KBM-7 (cell line): ENCODE measurements at regions not wholly inside any gene's neighbourhood (a gene's known extent, or its start where the extent isn't known, plus 50 kb on each side); places are given as distances from the start of the nearest gene placed in this dataset.

Experiments
- DNase-seq: peaks from one replicate; pipeline ENCODE4 v3.0.0-alpha.2; 2015
- in situ Hi-C: fragments of 300-500 bp; cut with MboI; formaldehyde crosslinking; loops from 2 replicates; pipeline ENCODE4 v1.14.3; 2020; ENCODE audit warnings: low sequenced_read_pairs, low pct_unique_long_range_greater_than_20kb, mixed read lengths

- in situ Hi-C loops, result no loop called here
- DNase-seq, result no peak
Observed at GRCh38 chr2:8160959-8161358, 520.9 kb upstream of the ID2 start.

GRCh38 chr2:8162552-8162951, 519.3 kb upstream of the ID2 start:
- DNase-seq, result no peak
- in situ Hi-C loops, result no loop called here

- no peak for DNase-seq
- in situ Hi-C loops, result no loop called here
Observed at GRCh38 chr2:8165550-8165949, 516.3 kb upstream of the ID2 start.

- in situ Hi-C loops, result no loop called here
- DNase-seq, result no peak
Observed at GRCh38 chr2:8168022-8168717, 513.7 kb upstream of the ID2 start.

GRCh38 chr2:8168876-8169424, 512.9 kb upstream of the ID2 start:
- in situ Hi-C loops, result no loop called here
- no peak for DNase-seq

GRCh38 chr2:8169443-8169842, 512.4 kb upstream of the ID2 start:
- no peak for DNase-seq
- in situ Hi-C loops, result no loop called here

- in situ Hi-C loops, result no loop called here
- DNase-seq, result no peak
Observed at GRCh38 chr2:8170552-8171327, 511.1 kb upstream of the ID2 start.

GRCh38 chr2:8171608-8172007, 510.2 kb upstream of the ID2 start:
- DNase-seq, result no peak
- in situ Hi-C loops, result no loop called here

- DNase-seq, result no peak
- in situ Hi-C loops, result no loop called here
Observed at GRCh38 chr2:8172661-8173060, 509.2 kb upstream of the ID2 start.

GRCh38 chr2:8174641-8175257, 507.1 kb upstream of the ID2 start:
- no peak for DNase-seq
- in situ Hi-C loops, result no loop called here

- in situ Hi-C loops, result no loop called here
- no peak for DNase-seq
Observed at GRCh38 chr2:8176887-8177286, 505.0 kb upstream of the ID2 start.

GRCh38 chr2:8177566-8177965, 504.3 kb upstream of the ID2 start:
- in situ Hi-C loops, result no loop called here

GRCh38 chr2:8178911-8179310, 502.9 kb upstream of the ID2 start:
- in situ Hi-C loops, result no loop called here
- DNase-seq, result no peak

More at GRCh38 chr2:8177566-8177965, 504.3 kb upstream of the ID2 start:
- no peak for DNase-seq

- in situ Hi-C loops, result no loop called here
- no peak for DNase-seq
Observed at GRCh38 chr2:8189316-8189715, 492.5 kb upstream of the ID2 start.

GRCh38 chr2:8190279-8190678, 491.6 kb upstream of the ID2 start:
- DNase-seq, result no peak
- in situ Hi-C loops, result no loop called here

- in situ Hi-C loops, result no loop called here
- DNase-seq, result no peak
Observed at GRCh38 chr2:8191427-8191826, 490.4 kb upstream of the ID2 start.

GRCh38 chr2:8193146-8193545, 488.7 kb upstream of the ID2 start:
- DNase-seq, result no peak
- in situ Hi-C loops, result no loop called here

- in situ Hi-C loops, result no loop called here
- DNase-seq, result no peak
Observed at GRCh38 chr2:8193686-8194615, 487.9 kb upstream of the ID2 start.

GRCh38 chr2:8195784-8196183, 486.1 kb upstream of the ID2 start:
- in situ Hi-C loops, result no loop called here
- no peak for DNase-seq
